CD8-positive, alpha-beta memory T cell (primary cell): ENCODE measurements at regions not wholly inside any gene's neighbourhood (a gene's known extent, or its start where the extent isn't known, plus 50 kb on each side); places are given as distances from the start of the nearest gene placed in this dataset.
"Not testable (repeated sequence)": the region's sequence is repeated elsewhere in the genome, so short reads cannot be mapped to it uniquely, and the experiment has no call there.

ENCODE experiments used
- CTCF ChIA-PET: fragments of 350-600 bp; sonication (Branson Sonifier 250); formaldehyde crosslinking; loops from one replicate; lab custom pipeline; 2021; ENCODE audit warnings: antibody characterized with exemption; lab: Charles Lee
- POLR2A ChIA-PET: fragments of 350-600 bp; sonication (Branson Sonifier 250); formaldehyde crosslinking; loops from one replicate; lab custom pipeline; 2021; ENCODE audit warnings: antibody characterized with exemption; lab: Charles Lee
- DNase-seq, 5 donors: peaks; one replicate each; pipeline versions ENCODE4 v3.0.0 to v3.0.0-alpha.2; 2020 to 2022; ENCODE audit warnings: mixed read lengths in 1 of 5
- H3K27ac ChIP-seq: one replicate; pipeline ENCODE4 v1.7.0; 2013; ENCODE audit warnings: low read depth, mild to moderate bottlenecking, low read length, moderate library complexity
- H3K27me3 ChIP-seq: 2 replicates; pipeline ENCODE4 v1.7.0; 2013; ENCODE audit warnings: low read length, mild to moderate bottlenecking; ENCODE audit not compliant: insufficient read depth, poor library complexity, severe bottlenecking
- H3K36me3 ChIP-seq: 2 replicates; pipeline ENCODE4 v1.7.0; 2013; ENCODE audit warnings: mild to moderate bottlenecking, low read length, moderate library complexity; ENCODE audit not compliant: insufficient read depth
- H3K4me1 ChIP-seq: 2 replicates; pipeline ENCODE4 v1.7.0; 2013; ENCODE audit warnings: mild to moderate bottlenecking, low read length, moderate library complexity; ENCODE audit not compliant: insufficient read depth
- H3K4me3 ChIP-seq: 2 replicates; pipeline ENCODE4 v1.7.0; 2013; ENCODE audit warnings: mild to moderate bottlenecking, low read length
- H3K9me3 ChIP-seq: 2 replicates; pipeline ENCODE4 v1.7.0; 2013; ENCODE audit warnings: mild to moderate bottlenecking, low read length
- H3K27ac Mint-ChIP-seq, 8 donors: one replicate each; pipeline ENCODE4 v1.8.0; 2020 to 2021; ENCODE audit warnings: mixed read lengths in 8 of 8, mild to moderate bottlenecking in 6 of 8, inconsistent platforms in 3 of 8, moderate library complexity in 3 of 8
- H3K27me3 Mint-ChIP-seq, 2 donors: one replicate each; pipeline ENCODE4 v1.8.0; 2020 to 2021; ENCODE audit warnings: mixed read lengths in 2 of 2, mild to moderate bottlenecking in 1 of 2, moderate library complexity in 1 of 2
- H3K36me3 Mint-ChIP-seq, 3 donors: one replicate each; pipeline ENCODE4 v1.8.0; 2020 to 2021; ENCODE audit warnings: mixed read lengths in 3 of 3, inconsistent platforms in 1 of 3, mild to moderate bottlenecking in 1 of 3
- H3K4me1 Mint-ChIP-seq, 3 donors: one replicate each; pipeline ENCODE4 v1.8.0; 2020 to 2021; ENCODE audit warnings: mixed read lengths in 3 of 3, inconsistent platforms in 1 of 3, mild to moderate bottlenecking in 1 of 3
- H3K4me3 Mint-ChIP-seq, 7 donors: one replicate each; pipeline ENCODE4 v1.8.0; 2020 to 2021; ENCODE audit warnings: mixed read lengths in 7 of 7, mild to moderate bottlenecking in 6 of 7, moderate library complexity in 4 of 7, inconsistent platforms in 2 of 7
- H3K9me3 Mint-ChIP-seq, 5 donors: one replicate each; pipeline ENCODE4 v1.8.0; 2020 to 2022; ENCODE audit warnings: mixed read lengths in 5 of 5, mild to moderate bottlenecking in 3 of 5, moderate library complexity in 2 of 5, inconsistent platforms in 1 of 5

DNA sequence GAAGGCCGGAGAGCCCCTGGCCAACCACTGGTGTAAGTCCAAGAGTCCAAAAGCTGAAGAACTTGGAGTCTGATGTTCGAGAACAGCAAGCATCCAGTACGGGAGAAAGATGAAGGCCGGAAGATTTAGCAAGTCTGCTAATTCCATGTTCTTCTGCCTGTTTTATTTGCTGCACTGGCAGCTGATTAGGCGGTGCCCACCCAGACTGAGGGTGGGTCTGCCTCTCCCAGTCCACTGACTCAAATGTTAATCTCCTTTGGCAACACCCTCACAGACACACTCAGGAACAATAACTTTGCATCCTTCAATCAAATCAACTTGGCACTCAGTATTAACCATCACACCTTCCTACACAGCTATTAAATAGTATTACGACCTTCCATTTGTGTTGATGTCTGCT is 168.6 kb downstream of the ALDH1A2 start:
- peaks cover 1 to 14% of the 10 kb centered on the region in 2 donors for H3K27me3 Mint-ChIP-seq
- H3K4me3 Mint-ChIP-seq, H3K27ac ChIP-seq, H3K36me3 ChIP-seq, CTCF ChIA-PET, H3K4me3 ChIP-seq, H3K36me3 Mint-ChIP-seq, H3K4me1 ChIP-seq, H3K27me3 ChIP-seq, H3K27ac Mint-ChIP-seq, H3K9me3 ChIP-seq, POLR2A ChIA-PET, DNase-seq, H3K9me3 Mint-ChIP-seq, H3K4me1 Mint-ChIP-seq: not testable (repeated sequence)

DNA sequence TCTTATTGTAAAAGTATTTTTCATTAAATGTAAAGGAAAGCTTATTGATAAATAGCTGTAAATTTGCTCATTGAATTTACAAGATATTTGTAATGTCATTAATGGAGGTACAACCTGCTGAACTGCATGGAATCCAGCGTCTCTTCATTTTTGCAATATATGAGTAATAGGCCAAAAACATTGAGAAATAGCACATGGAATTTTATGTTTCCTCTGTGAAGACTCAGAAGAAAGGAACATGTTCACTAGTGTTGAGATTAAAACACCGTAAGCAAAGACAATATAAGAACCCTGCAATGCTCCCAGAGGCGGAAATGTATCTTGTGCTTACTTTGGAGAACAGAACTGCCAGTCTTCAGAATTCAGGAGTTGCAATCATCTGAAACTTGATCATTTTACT is 167.6 kb downstream of the ALDH1A2 start:
- Histone ChIP-seq H3K27ac (no peak overlapping the region), H3K4me1 (no peaks in the 10 kb centered on the region), H3K4me3 (no peak overlapping the region), H3K9me3 (no peaks in the 10 kb centered on the region), H3K36me3 (no peaks in the 10 kb centered on the region), H3K27me3 (no peaks in the 10 kb centered on the region)
- CTCF ChIA-PET = no interaction called here
- Mint-ChIP-seq H3K4me3 (no peak overlapping the region), H3K27ac (no peak overlapping the region), H3K27me3 (peaks cover 1 to 20% of the 10 kb centered on the region in 2 donors), H3K36me3 (no peaks in the 10 kb centered on the region), H3K9me3 (peaks cover 0 to 4% (median 0%) of the 10 kb centered on the region in 5 donors), H3K4me1 (no peaks in the 10 kb centered on the region)
- POLR2A ChIA-PET = no interaction called here
- no peak for DNase-seq

DNA sequence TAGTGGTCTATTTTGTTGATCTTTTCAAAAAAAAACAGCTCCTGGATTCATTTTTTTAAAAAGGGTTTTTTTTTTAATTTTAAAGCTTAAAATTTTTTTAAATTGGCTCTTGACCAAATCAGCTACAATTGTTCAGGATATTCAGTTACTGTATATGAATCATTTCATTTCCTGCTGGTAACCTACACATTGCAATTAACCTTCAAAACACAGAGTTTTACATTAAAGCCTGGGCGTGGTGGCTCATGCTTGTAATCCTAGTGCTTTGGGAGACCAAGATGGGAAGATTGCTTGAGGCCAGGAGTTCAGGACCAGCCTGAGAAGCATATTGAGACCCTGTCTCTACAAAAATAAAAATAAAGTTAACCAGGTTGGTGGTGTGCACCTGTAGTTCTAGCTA is 163.4 kb downstream of the ALDH1A2 start:
- H3K9me3 Mint-ChIP-seq = no peaks in the 10 kb centered on the region
- ChIA-PET POLR2A (no interaction called here), CTCF (no interaction called here)
- no peak overlapping the region for H3K27ac ChIP-seq
- DNase-seq = no peak
- no peaks in the 10 kb centered on the region for H3K36me3 ChIP-seq
- H3K27me3 ChIP-seq = peaks cover 4% of the 10 kb centered on the region
- H3K9me3 ChIP-seq = no peaks in the 10 kb centered on the region
- H3K4me1 ChIP-seq = no peaks in the 10 kb centered on the region
- H3K27me3 Mint-ChIP-seq = peaks cover 11 to 42% of the 10 kb centered on the region in 2 donors
- H3K27ac Mint-ChIP-seq = no peak overlapping the region
- H3K4me3 ChIP-seq = no peak overlapping the region
- no peaks in the 10 kb centered on the region for H3K36me3 Mint-ChIP-seq
- H3K4me1 Mint-ChIP-seq = no peaks in the 10 kb centered on the region
- H3K4me3 Mint-ChIP-seq = no peak overlapping the region
